Smooth muscle cell (in vitro differentiated cells): ENCODE measurements at regions not wholly inside any gene's neighbourhood (a gene's known extent, or its start where the extent isn't known, plus 50 kb on each side); places are given as distances from the start of the nearest gene placed in this dataset.

Source experiments
- DNase-seq: peaks from one replicate; lab custom pipeline; 2025; ENCODE audit not compliant: unreplicated experiment; lab: John Stamatoyannopoulos, UW
- H2AFZ ChIP-seq: fragments of 200-600 bp; sonication (generic); 2 replicates; pipeline ENCODE4 v1.6.0; 2016; ENCODE audit warnings: antibody characterized with exemption, low read depth, mild to moderate bottlenecking
- H3F3A ChIP-seq: fragments of 200-600 bp; sonication (generic); 2 replicates; pipeline ENCODE4 v1.6.0; 2017; ENCODE audit warnings: antibody characterized with exemption, low read depth
- H3K27ac ChIP-seq: fragments of 200-600 bp; sonication (generic); 2 replicates; pipeline ENCODE4 v1.5.1; 2016; ENCODE audit warnings: low read depth, mild to moderate bottlenecking
- H3K27me3 ChIP-seq: fragments of 200-600 bp; sonication (generic); 2 replicates; pipeline ENCODE4 v1.6.1; 2016; ENCODE audit warnings: low read depth, mild to moderate bottlenecking
- H3K36me3 ChIP-seq: fragments of 200-600 bp; sonication (generic); 2 replicates; pipeline ENCODE4 v1.5.1; 2016; ENCODE audit warnings: low read depth
- H3K4me1 ChIP-seq: fragments of 200-600 bp; sonication (generic); 2 replicates; pipeline ENCODE4 v1.5.1; 2016; ENCODE audit warnings: low read depth
- H3K4me2 ChIP-seq: fragments of 200-600 bp; sonication (generic); 2 replicates; pipeline ENCODE4 v1.6.0; 2016; ENCODE audit warnings: mild to moderate bottlenecking
- H3K4me3 ChIP-seq: fragments of 200-600 bp; sonication (generic); 2 replicates; pipeline ENCODE4 v1.5.1; 2016; ENCODE audit warnings: mild to moderate bottlenecking
- H3K79me2 ChIP-seq: fragments of 200-600 bp; sonication (generic); 2 replicates; pipeline ENCODE4 v1.6.0; 2016; ENCODE audit warnings: low read depth, mild to moderate bottlenecking
- H3K9ac ChIP-seq: fragments of 200-600 bp; sonication (generic); 2 replicates; pipeline ENCODE4 v1.6.0; 2016; ENCODE audit warnings: low read depth
- H3K9me3 ChIP-seq: fragments of 200-600 bp; sonication (generic); replicated peaks from 2 replicates; pipeline ENCODE4 v1.5.1; 2016; ENCODE audit warnings: low read depth
- H4K20me1 ChIP-seq: fragments of 200-600 bp; sonication (generic); 2 replicates; pipeline ENCODE4 v1.6.0; 2016; ENCODE audit warnings: low read depth
- CTCF ChIP-seq: fragments of 200-600 bp; sonication (generic); IDR thresholded peaks from 2 replicates; pipeline ENCODE4 v1.5.1; 2017; ENCODE audit warnings: borderline replicate concordance, mild to moderate bottlenecking, antibody characterized with exemption; ENCODE audit not compliant: insufficient read depth, poor library complexity, severe bottlenecking
- WGBS: methylation state at CpG from one replicate; pipeline ENCODE4 v1.1.7; 2016; ENCODE audit warnings: low lambda C conversion rate; 5-methylcytosine and 5-hydroxymethylcytosine counted together

- H3K9me3 ChIP-seq = no peaks in the 10 kb centered on the region
- H4K20me1 ChIP-seq = no peaks in the 10 kb centered on the region
- H3K36me3 ChIP-seq = no peaks in the 10 kb centered on the region
- TF ChIP-seq CTCF = no peak
- peak overlapping the region; percentile 52 for H3K4me2 ChIP-seq
- 26% methylated on average over 2 of the region's 2 CpGs for WGBS
- DNase-seq = no peak
- H3F3A ChIP-seq = peaks cover 30% of the 10 kb centered on the region
- no peak overlapping the region for H2AFZ ChIP-seq
- peak overlapping the region; percentile 91 for H3K27ac ChIP-seq
- H3K4me3 ChIP-seq = no peak overlapping the region
- no peaks in the 10 kb centered on the region for H3K79me2 ChIP-seq
- peaks cover 21% of the 10 kb centered on the region for H3K4me1 ChIP-seq
- H3K27me3 ChIP-seq = no peaks in the 10 kb centered on the region
- peak overlapping the region; percentile 56 for H3K9ac ChIP-seq
Measured at GRCh38 chr12:27193106-27193505, 51.0 kb upstream of the STK38L start.

GRCh38 chr12:27193854-27194544, 50.1 kb upstream of the STK38L start:
- 14% methylated on average over 2 of the region's 2 CpGs for WGBS
- no peaks in the 10 kb centered on the region for H3K27me3 ChIP-seq
- no peak overlapping the region for H2AFZ ChIP-seq
- TF ChIP-seq CTCF = no peak
- H3K4me2 ChIP-seq = peak overlapping the region; percentile 52
- H3K9ac ChIP-seq = peak overlapping the region; percentile 56
- H3K4me3 ChIP-seq = no peak overlapping the region
- H3K36me3 ChIP-seq = no peaks in the 10 kb centered on the region
- no peaks in the 10 kb centered on the region for H3K79me2 ChIP-seq
- no peak for DNase-seq
- peaks cover 21% of the 10 kb centered on the region for H3K4me1 ChIP-seq
- no peaks in the 10 kb centered on the region for H3K9me3 ChIP-seq
- H3K27ac ChIP-seq = peak overlapping the region; percentile 91
- H3F3A ChIP-seq = peaks cover 30% of the 10 kb centered on the region
- H4K20me1 ChIP-seq = no peaks in the 10 kb centered on the region
